IPS-20b (cell line): ENCODE measurements at regions not wholly inside any gene's neighbourhood (a gene's known extent, or its start where the extent isn't known, plus 50 kb on each side); places are given as distances from the start of the nearest gene placed in this dataset.
"Not testable (repeated sequence)": the region's sequence is repeated elsewhere in the genome, so short reads cannot be mapped to it uniquely, and the experiment has no call there.

Experiments
- H3K27ac ChIP-seq: one replicate; pipeline ENCODE4 v1.5.1; 2013; ENCODE audit warnings: low read length
- H3K27me3 ChIP-seq: 2 replicates; pipeline ENCODE4 v1.6.1; 2013; ENCODE audit warnings: mild to moderate bottlenecking, low read length, inconsistent platforms; ENCODE audit not compliant: insufficient read depth
- H3K36me3 ChIP-seq: 2 replicates; pipeline ENCODE4 v1.6.1; 2013; ENCODE audit warnings: low read depth, mild to moderate bottlenecking, inconsistent platforms, low read length, moderate library complexity; ENCODE audit not compliant: insufficient read depth
- H3K4me1 ChIP-seq: 2 replicates; pipeline ENCODE4 v1.6.1; 2013; ENCODE audit warnings: mild to moderate bottlenecking, control low read depth, inconsistent platforms, low read length, moderate library complexity; ENCODE audit not compliant: insufficient read depth
- H3K4me3 ChIP-seq: 2 replicates; pipeline ENCODE4 v1.5.1; 2013; ENCODE audit warnings: mild to moderate bottlenecking, low read length, inconsistent platforms
- H3K9ac ChIP-seq: 2 replicates; pipeline ENCODE4 v1.6.1; 2013; ENCODE audit warnings: low read depth, mild to moderate bottlenecking, inconsistent platforms, low read length, moderate library complexity
- H3K9me3 ChIP-seq: 2 replicates; pipeline ENCODE4 v1.6.1; 2013; ENCODE audit warnings: mild to moderate bottlenecking, low read depth, low read length, inconsistent platforms; ENCODE audit not compliant: insufficient read depth

GRCh38 chr7:140283472-140283871, 106.7 kb upstream of the KDM7A start:
- H3K27me3 ChIP-seq, result no peaks in the 10 kb centered on the region
- no peak overlapping the region for H3K27ac ChIP-seq

GRCh38 chr7:140281960-140282359, 105.2 kb upstream of the KDM7A start:
- no peak overlapping the region for H3K27ac ChIP-seq
- no peaks in the 10 kb centered on the region for H3K4me1 ChIP-seq
- no peak overlapping the region for H3K9ac ChIP-seq
- H3K4me3 ChIP-seq, result no peak overlapping the region
- H3K27me3 ChIP-seq, result no peaks in the 10 kb centered on the region
- H3K36me3 ChIP-seq, result no peaks in the 10 kb centered on the region
- H3K9me3 ChIP-seq, result no peaks in the 10 kb centered on the region

More at GRCh38 chr7:140283472-140283871, 106.7 kb upstream of the KDM7A start:
- H3K4me3 ChIP-seq, result no peak overlapping the region
- no peaks in the 10 kb centered on the region for H3K9me3 ChIP-seq
- H3K36me3 ChIP-seq, result no peaks in the 10 kb centered on the region
- no peak overlapping the region for H3K9ac ChIP-seq
- no peaks in the 10 kb centered on the region for H3K4me1 ChIP-seq

- no peaks in the 10 kb centered on the region for H3K27me3 ChIP-seq
- H3K36me3 ChIP-seq, result no peaks in the 10 kb centered on the region
- H3K9ac ChIP-seq, result no peak overlapping the region
- H3K4me3 ChIP-seq, result no peak overlapping the region
- H3K4me1 ChIP-seq, result no peaks in the 10 kb centered on the region
- no peaks in the 10 kb centered on the region for H3K9me3 ChIP-seq
- H3K27ac ChIP-seq, result no peak overlapping the region
Observed at GRCh38 chr7:140281255-140281654, 104.5 kb upstream of the KDM7A start.

GRCh38 chr7:140276001-140276400, 99.2 kb upstream of the KDM7A start:
- Histone ChIP-seq H3K9ac (no peak overlapping the region), H3K9me3 (no peaks in the 10 kb centered on the region), H3K27me3 (no peaks in the 10 kb centered on the region), H3K27ac (no peak overlapping the region), H3K4me3 (no peak overlapping the region), H3K36me3 (no peaks in the 10 kb centered on the region), H3K4me1 (no peaks in the 10 kb centered on the region)

GRCh38 chr7:140275069-140275965, 98.5 kb upstream of the KDM7A start:
- no peak overlapping the region for H3K4me3 ChIP-seq
- H3K9ac ChIP-seq, result no peak overlapping the region
- H3K4me1 ChIP-seq, result no peaks in the 10 kb centered on the region
- no peak overlapping the region for H3K27ac ChIP-seq
- no peaks in the 10 kb centered on the region for H3K36me3 ChIP-seq
- no peaks in the 10 kb centered on the region for H3K9me3 ChIP-seq
- no peaks in the 10 kb centered on the region for H3K27me3 ChIP-seq

- Histone ChIP-seq H3K4me1 (no peaks in the 10 kb centered on the region), H3K9me3 (no peaks in the 10 kb centered on the region), H3K27ac (no peak overlapping the region), H3K27me3 (no peaks in the 10 kb centered on the region), H3K36me3 (no peaks in the 10 kb centered on the region), H3K4me3 (no peak overlapping the region), H3K9ac (no peak overlapping the region)
Observed at GRCh38 chr7:140273417-140273816, 96.6 kb upstream of the KDM7A start.

GRCh38 chr7:140271643-140271968, 94.8 kb upstream of the KDM7A start:
- not testable (repeated sequence) for H3K9me3 ChIP-seq, H3K27me3 ChIP-seq, H3K4me1 ChIP-seq, H3K27ac ChIP-seq, H3K36me3 ChIP-seq, H3K4me3 ChIP-seq, H3K9ac ChIP-seq

GRCh38 chr7:140269004-140269638, 92.3 kb upstream of the KDM7A start:
- H3K9me3 ChIP-seq, result no peaks in the 10 kb centered on the region
- H3K4me1 ChIP-seq, result no peaks in the 10 kb centered on the region
- no peak overlapping the region for H3K9ac ChIP-seq
- H3K36me3 ChIP-seq, result no peaks in the 10 kb centered on the region
- no peak overlapping the region for H3K27ac ChIP-seq
- no peaks in the 10 kb centered on the region for H3K27me3 ChIP-seq
- H3K4me3 ChIP-seq, result no peak overlapping the region

GRCh38 chr7:140267381-140268226, 90.8 kb upstream of the KDM7A start:
- H3K4me1 ChIP-seq, result no peaks in the 10 kb centered on the region
- no peak overlapping the region for H3K27ac ChIP-seq
- no peak overlapping the region for H3K4me3 ChIP-seq
- no peaks in the 10 kb centered on the region for H3K36me3 ChIP-seq
- H3K9me3 ChIP-seq, result no peaks in the 10 kb centered on the region
- H3K27me3 ChIP-seq, result no peaks in the 10 kb centered on the region
- no peak overlapping the region for H3K9ac ChIP-seq

GRCh38 chr7:140263277-140263676, 86.5 kb upstream of the KDM7A start:
- Histone ChIP-seq H3K27me3 (no peaks in the 10 kb centered on the region), H3K4me3 (no peak overlapping the region), H3K9ac (no peak overlapping the region), H3K4me1 (no peaks in the 10 kb centered on the region), H3K36me3 (no peaks in the 10 kb centered on the region), H3K9me3 (no peaks in the 10 kb centered on the region), H3K27ac (no peak overlapping the region)

GRCh38 chr7:140262242-140262903, 85.6 kb upstream of the KDM7A start:
- Histone ChIP-seq H3K27ac (no peak overlapping the region), H3K4me1 (no peaks in the 10 kb centered on the region), H3K9ac (no peak overlapping the region), H3K4me3 (no peak overlapping the region), H3K9me3 (no peaks in the 10 kb centered on the region), H3K36me3 (no peaks in the 10 kb centered on the region), H3K27me3 (no peaks in the 10 kb centered on the region)
